Natural killer cell treated with Interleukin-12 subunit alpha and Interleukin-12 subunit beta and Interleukin-15 and Interleukin-18, amount 100 ng/mL, for 72 hours (primary cell): ENCODE measurements at regions not wholly inside any gene's neighbourhood (a gene's known extent, or its start where the extent isn't known, plus 50 kb on each side); places are given as distances from the start of the nearest gene placed in this dataset.

ENCODE experiments used
- ATAC-seq, 2 donors: fragments of 150-1000 bp; cut with Tn5 transposase in 1 of 2; sonication (Bioruptor Pico), chemical (Tn5 transposase) in 1 of 2; 2 replicates each; pipeline ENCODE4 v1.10.0; 2021
- DNase-seq: peaks from one replicate; pipeline ENCODE4 v3.0.0; 2022; ENCODE audit warnings: low spot score
- H3K27ac Mint-ChIP-seq, 2 donors: 1 replicate in 1 of 2; 2 replicates in 1 of 2; pipeline ENCODE4 v1.8.0; 2022; ENCODE audit warnings: mixed read lengths in 2 of 2, mild to moderate bottlenecking in 1 of 2, moderate library complexity in 1 of 2
- H3K27me3 Mint-ChIP-seq, 2 donors: 1 replicate in 1 of 2; 2 replicates in 1 of 2; pipeline ENCODE4 v1.8.0; 2022; ENCODE audit warnings: mixed read lengths in 2 of 2
- H3K36me3 Mint-ChIP-seq: one replicate; pipeline ENCODE4 v1.8.0; 2022; ENCODE audit warnings: mixed read lengths
- H3K4me1 Mint-ChIP-seq, 2 donors: 1 replicate in 1 of 2; 2 replicates in 1 of 2; pipeline ENCODE4 v1.8.0; 2022; ENCODE audit warnings: low read depth in 2 of 2, mixed read lengths in 2 of 2, mild to moderate bottlenecking in 1 of 2
- H3K4me3 Mint-ChIP-seq: one replicate; pipeline ENCODE4 v1.8.0; 2022; ENCODE audit warnings: mixed read lengths
- H3K9me3 Mint-ChIP-seq: 2 replicates; pipeline ENCODE4 v1.8.0; 2022; ENCODE audit warnings: mixed read lengths

DNA sequence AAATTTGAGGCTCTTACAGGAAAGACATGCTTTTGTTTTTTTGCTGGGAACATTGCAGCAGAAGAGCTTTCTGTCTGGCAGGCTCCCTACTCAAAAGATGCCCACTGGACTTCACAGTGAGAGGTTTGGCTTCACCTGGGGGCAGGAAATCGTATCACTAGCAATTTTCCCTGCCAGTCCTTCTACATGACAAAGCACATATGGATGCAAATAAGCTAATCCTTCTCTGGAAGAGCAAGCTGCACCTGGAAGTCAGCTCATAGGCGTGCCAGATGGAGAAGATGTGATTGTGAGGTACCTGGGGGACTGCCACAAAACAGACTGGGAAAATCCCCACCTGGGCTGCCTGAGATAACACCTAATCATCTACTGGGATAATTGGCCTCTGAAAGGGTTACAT is 195.0 kb upstream of the CPHXL start:
- H3K4me3 Mint-ChIP-seq: no peak overlapping the region
- no peak overlapping the region for H3K27ac Mint-ChIP-seq

DNA sequence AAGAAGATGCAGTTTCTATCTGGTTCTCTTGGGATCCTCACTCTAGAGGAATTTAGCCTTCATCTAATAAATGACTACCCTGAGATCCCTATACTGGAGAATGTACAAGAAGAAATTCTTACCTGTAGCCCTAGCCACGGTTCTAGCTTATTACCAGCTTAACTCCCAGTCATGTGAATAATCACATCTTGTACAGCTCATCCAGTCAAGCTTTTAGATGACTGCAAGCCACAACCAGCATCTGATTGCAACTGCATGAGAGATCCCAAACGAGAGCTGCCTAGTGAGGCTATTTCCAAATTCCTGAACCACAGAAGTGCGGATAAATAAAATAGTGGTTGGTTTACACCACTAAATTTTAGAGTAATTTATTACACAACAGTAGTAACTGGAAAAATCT is 196.0 kb upstream of the CPHXL start:
- no peaks in the 10 kb centered on the region for H3K27me3 Mint-ChIP-seq
- no peak overlapping the region for H3K27ac Mint-ChIP-seq
- no peaks in the 10 kb centered on the region for H3K9me3 Mint-ChIP-seq
- H3K4me1 Mint-ChIP-seq: no peaks in the 10 kb centered on the region
- no peak for DNase-seq
- H3K36me3 Mint-ChIP-seq: no peaks in the 10 kb centered on the region
- H3K4me3 Mint-ChIP-seq: no peak overlapping the region
- no peak for ATAC-seq

More for the DNA sequence above, 195.0 kb upstream of the CPHXL start:
- H3K9me3 Mint-ChIP-seq: no peaks in the 10 kb centered on the region
- no peaks in the 10 kb centered on the region for H3K27me3 Mint-ChIP-seq
- no peaks in the 10 kb centered on the region for H3K4me1 Mint-ChIP-seq
- DNase-seq (no peak), ATAC-seq (no peak)
- H3K36me3 Mint-ChIP-seq: no peaks in the 10 kb centered on the region

DNA sequence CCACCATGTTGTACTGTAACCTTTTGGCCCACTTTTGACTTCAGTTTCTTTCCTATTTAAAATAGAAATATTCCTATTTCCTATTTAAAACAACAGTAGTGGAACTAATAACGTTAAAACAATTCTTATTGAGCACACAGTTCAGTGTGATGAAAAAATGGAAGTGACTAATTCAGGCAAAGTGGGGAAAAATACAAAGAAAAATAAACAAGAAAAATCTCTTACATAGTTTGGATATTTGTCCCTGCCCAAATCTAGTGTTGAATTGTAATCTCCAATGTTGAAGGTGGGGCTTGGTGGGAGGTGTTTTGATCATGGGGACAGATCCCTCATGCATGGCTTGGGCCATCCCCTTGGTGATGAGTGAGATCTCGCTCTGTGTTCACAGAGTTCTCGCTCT is 198.1 kb upstream of the CPHXL start:
- Mint-ChIP-seq H3K4me3 (no peak overlapping the region), H3K27me3 (no peaks in the 10 kb centered on the region), H3K27ac (no peak overlapping the region), H3K36me3 (no peaks in the 10 kb centered on the region), H3K9me3 (no peaks in the 10 kb centered on the region), H3K4me1 (no peaks in the 10 kb centered on the region)
- ATAC-seq (no peak), DNase-seq (no peak)

DNA sequence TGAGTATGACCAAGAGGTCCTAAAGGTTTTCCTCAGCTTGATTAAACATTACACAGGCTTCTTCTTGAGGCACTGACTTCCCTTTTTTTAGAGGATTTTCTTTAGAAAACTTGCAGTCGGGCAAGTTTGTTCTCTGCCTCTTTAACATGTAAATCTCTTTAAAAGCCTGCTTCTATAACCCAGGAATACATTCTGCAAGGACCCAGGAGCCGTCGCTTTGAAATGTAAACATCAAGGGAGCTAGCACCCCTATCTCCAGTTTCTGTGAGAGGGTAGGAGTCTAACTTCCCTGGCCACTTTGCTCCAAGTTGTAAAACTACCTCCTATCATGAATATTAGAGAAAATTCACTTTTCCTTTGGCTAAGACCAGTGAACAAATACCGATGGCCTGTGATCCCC is 201.5 kb upstream of the CPHXL start:
- H3K27me3 Mint-ChIP-seq: no peaks in the 10 kb centered on the region
- H3K9me3 Mint-ChIP-seq: no peaks in the 10 kb centered on the region
- H3K4me3 Mint-ChIP-seq: no peak overlapping the region
- no peak for ATAC-seq
- H3K27ac Mint-ChIP-seq: no peak overlapping the region
- H3K36me3 Mint-ChIP-seq: no peaks in the 10 kb centered on the region
- DNase-seq: no peak
- H3K4me1 Mint-ChIP-seq: no peaks in the 10 kb centered on the region

DNA sequence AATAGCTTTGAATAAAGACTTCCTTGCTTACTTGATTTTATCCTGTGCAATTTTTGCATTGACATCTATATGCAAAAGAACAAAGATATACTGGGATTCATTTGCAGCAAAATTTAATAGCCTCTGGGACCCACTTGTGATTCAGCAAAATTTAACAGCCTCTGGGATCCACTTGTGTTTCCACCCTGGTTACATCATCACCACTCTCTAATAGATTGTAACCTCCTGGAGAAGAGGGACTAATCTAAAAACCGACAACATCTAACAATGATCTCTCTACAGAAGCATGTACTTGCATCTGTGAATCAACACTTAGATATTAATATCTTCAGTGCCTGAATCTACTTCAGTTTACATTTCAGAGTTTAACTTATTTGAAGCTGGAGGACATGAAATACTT is 202.0 kb upstream of the CPHXL start:
- H3K4me3 Mint-ChIP-seq: no peak overlapping the region
- H3K9me3 Mint-ChIP-seq: no peaks in the 10 kb centered on the region
- ATAC-seq (no peak), DNase-seq (no peak)
- no peaks in the 10 kb centered on the region for H3K36me3 Mint-ChIP-seq
- no peak overlapping the region for H3K27ac Mint-ChIP-seq
- no peaks in the 10 kb centered on the region for H3K27me3 Mint-ChIP-seq
- H3K4me1 Mint-ChIP-seq: no peaks in the 10 kb centered on the region

DNA sequence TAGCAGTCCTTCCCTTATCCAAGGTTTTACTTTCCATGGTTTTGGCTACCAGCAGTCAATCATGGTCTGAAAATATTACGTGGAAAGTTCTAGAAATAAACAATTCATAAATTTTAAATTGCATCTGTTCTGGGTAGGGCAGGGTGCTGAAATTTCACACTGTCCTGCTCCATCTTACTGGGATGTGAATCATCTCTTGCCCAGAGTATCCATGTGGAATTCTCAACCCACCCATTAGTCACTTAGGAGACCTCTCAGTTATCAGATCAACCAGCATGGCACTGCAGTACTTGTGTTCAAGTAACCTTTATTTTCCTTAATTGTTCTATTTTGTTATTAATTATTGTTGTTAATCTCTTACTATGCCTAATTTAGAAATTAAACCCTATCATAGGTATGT is 202.8 kb upstream of the CPHXL start:
- no peaks in the 10 kb centered on the region for H3K9me3 Mint-ChIP-seq
- H3K4me3 Mint-ChIP-seq: no peak overlapping the region
- DNase-seq (no peak), ATAC-seq (no peak)
- no peak overlapping the region for H3K27ac Mint-ChIP-seq
- no peaks in the 10 kb centered on the region for H3K36me3 Mint-ChIP-seq
- H3K27me3 Mint-ChIP-seq: no peaks in the 10 kb centered on the region
- no peaks in the 10 kb centered on the region for H3K4me1 Mint-ChIP-seq

DNA sequence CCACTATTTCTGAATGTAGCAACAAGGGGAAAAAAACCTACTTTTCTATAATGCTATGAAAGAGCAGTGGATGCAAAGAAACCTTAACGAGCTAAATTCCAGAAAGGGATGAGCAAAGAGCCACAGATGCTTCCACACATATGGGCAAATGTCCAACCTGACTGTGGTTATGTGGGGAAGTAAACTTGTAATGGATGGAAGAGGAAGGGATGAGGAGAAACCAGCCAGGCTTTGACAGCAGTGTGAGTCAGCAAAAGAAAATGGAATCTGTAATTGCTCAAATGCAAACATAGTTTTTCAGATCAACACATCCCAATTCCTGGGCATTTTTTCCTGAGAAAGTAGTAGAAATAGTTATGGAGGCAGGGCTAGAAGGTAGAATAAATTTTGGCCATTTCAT is 204.8 kb upstream of the CPHXL start:
- Mint-ChIP-seq H3K36me3 (no peaks in the 10 kb centered on the region), H3K9me3 (no peaks in the 10 kb centered on the region), H3K27me3 (no peaks in the 10 kb centered on the region), H3K4me1 (no peaks in the 10 kb centered on the region), H3K27ac (no peak overlapping the region), H3K4me3 (no peak overlapping the region)
- DNase-seq (no peak), ATAC-seq (no peak)

DNA sequence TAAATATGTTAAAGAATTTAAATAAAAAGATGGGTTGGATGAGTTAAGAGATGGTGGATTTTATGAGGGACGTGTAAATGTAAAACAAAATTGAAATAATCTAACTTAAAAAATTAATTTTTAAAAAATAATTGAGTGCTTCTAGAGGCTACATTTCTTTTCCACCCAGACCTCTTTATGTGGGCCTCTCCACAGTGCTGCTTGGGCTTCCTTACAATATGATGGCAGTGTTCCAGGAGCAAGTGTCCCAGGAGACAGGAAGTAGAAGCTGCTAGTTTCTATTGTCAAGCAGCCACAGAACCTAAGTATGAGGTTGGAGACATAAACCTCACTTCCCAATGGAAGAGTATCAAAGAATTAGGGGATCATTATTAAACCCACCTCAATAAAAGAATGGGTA is 205.7 kb upstream of the CPHXL start:
- Mint-ChIP-seq H3K36me3 (no peaks in the 10 kb centered on the region), H3K4me3 (no peak overlapping the region), H3K27ac (no peak overlapping the region), H3K27me3 (no peaks in the 10 kb centered on the region), H3K9me3 (no peaks in the 10 kb centered on the region), H3K4me1 (no peaks in the 10 kb centered on the region)
- no peak for DNase-seq
- no peak for ATAC-seq

DNA sequence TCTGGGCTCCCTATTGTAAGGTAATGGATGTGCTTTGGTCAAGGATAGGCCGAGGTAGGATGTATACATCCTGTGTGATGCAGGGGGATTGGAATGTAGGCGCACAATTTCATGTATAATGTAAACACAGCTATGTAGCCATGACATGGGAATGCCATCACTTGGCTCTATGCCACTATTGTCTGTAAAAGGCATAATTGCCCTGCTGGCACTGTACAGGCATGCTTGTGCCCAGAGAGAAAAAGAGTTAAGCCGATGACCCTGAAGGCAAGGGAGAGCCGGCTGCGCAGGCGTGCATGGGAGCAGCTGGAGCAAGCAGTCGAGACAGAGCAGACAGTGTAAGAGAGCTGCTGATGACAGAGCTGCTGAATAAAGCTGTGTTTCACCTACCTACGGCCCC is 212.5 kb upstream of the CPHXL start:
- no peak for ATAC-seq
- Mint-ChIP-seq H3K4me3 (no peak overlapping the region), H3K36me3 (no peaks in the 10 kb centered on the region), H3K9me3 (peaks cover 3% of the 10 kb centered on the region), H3K27me3 (peaks cover 0 to 6% of the 10 kb centered on the region in 2 donors), H3K27ac (no peak overlapping the region), H3K4me1 (no peaks in the 10 kb centered on the region)
- no peak for DNase-seq

DNA sequence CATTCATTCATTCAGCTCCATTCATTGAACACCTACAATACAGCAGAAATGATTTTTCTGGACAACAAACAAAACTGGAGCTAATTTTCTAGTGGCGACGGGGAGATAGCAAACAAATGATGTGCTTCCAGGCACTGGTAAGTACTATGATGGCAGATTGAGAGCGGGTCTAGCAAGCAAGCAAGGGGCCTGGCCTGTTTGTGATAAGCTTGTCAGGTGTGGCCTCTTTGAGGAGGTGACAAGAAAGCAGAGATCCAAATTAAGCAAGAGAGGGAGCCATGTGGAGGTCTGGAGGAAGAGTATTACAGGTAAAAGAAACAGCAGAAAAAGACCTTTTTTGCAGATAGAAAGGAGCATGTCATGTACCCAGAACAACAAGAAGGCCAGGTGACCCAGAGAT is 216.1 kb upstream of the CPHXL start:
- no peaks in the 10 kb centered on the region for H3K4me1 Mint-ChIP-seq
- peaks cover 0 to 6% of the 10 kb centered on the region in 2 donors for H3K27me3 Mint-ChIP-seq
- DNase-seq: no peak
- H3K27ac Mint-ChIP-seq: no peak overlapping the region
- no peak for ATAC-seq
- no peak overlapping the region for H3K4me3 Mint-ChIP-seq
- no peaks in the 10 kb centered on the region for H3K36me3 Mint-ChIP-seq
- peaks cover 3% of the 10 kb centered on the region for H3K9me3 Mint-ChIP-seq

DNA sequence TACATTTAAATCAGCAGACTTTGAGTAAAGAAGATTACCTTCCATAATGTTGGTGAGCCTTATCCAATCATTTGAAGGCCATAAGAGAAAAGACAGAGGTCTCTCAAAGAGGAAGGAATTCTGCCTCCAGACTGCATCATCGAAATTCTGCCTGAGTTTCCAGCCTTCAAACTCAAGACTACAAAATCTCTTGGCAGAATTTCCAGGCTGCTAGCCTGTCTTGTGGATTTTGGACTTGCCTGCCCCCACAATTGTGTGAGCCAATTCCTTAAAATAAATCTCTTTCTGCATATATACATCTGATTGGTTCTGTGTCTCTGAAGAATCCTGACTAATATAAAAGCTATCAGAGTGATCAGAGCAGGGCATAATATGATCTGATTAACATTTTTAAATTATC is 216.6 kb upstream of the CPHXL start:
- Mint-ChIP-seq H3K27ac (no peak overlapping the region), H3K4me3 (no peak overlapping the region), H3K36me3 (no peaks in the 10 kb centered on the region), H3K9me3 (peaks cover 3% of the 10 kb centered on the region), H3K27me3 (peaks cover 0 to 6% of the 10 kb centered on the region in 2 donors), H3K4me1 (no peaks in the 10 kb centered on the region)
- no peak for DNase-seq
- no peak for ATAC-seq

DNA sequence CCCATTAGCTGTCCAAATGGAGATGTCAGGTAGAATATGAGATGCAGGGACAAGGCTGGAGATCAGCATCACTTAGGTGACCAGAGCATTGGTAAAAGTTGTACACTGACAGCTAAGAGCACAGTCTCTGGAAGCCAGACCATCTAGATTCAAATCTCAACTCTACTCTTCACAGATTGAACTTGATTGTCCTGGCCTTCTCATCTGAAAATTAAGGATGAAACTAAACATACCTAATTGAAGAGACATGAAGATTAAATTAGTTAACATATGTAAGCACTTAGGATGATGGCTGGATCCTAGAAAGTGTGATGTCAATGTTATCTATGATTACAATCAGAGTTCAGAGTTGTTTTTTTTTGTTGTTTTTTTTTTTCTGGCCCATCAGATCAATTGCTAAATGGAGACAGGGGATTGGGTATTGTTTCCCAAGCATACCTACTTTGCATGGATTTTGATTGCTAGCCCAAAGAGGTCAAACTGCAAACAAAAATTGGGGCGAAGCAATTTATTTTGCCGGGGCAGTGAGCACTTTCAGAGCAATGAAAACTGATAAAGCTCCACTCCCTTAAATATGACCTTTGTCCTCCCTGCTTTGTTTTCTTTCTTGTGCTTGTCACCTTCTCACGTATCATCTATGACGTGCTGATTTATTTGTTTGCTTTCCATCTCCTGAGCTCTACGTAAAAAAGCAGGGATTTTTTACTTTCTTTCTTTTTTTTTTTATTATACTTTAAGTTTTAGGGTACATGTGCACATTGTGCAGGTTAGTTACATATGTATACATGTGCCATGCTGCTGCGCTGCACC is 217.6 kb upstream of the CPHXL start:
- ATAC-seq (no peak), DNase-seq (no peak)
- no peak overlapping the region for H3K4me3 Mint-ChIP-seq
- no peaks in the 10 kb centered on the region for H3K4me1 Mint-ChIP-seq
- H3K36me3 Mint-ChIP-seq: no peaks in the 10 kb centered on the region
- H3K27ac Mint-ChIP-seq: no peak overlapping the region
- peaks cover 0 to 6% of the 10 kb centered on the region in 2 donors for H3K27me3 Mint-ChIP-seq
- peaks cover 3% of the 10 kb centered on the region for H3K9me3 Mint-ChIP-seq

DNA sequence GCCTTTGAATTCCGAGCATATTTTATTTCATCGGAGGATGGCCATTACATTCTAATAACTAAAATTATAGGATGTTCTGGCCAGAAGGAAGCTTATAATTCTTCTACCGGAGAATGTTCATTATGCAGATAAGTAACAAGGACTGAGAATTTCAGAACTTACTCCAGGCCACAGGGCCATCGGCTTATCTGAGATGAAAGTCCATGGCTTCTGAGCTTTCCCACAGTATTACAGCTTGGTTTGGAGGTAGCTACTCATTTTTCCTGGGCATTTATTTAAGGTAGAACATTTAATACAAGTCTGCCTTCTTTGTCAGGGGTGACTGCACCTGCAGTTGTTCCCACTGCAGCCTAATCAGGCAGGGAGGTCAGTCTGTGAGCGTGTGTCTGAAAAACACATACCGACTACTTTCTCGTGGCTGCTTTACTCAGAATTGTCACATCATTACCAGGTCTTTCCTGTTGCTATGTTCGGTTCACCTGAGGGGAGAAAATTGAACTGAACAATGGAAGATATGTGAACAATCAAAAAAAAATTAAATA is 219.7 kb upstream of the CPHXL start:
- Mint-ChIP-seq H3K9me3 (peaks cover 3% of the 10 kb centered on the region), H3K4me1 (no peaks in the 10 kb centered on the region), H3K27ac (no peak overlapping the region), H3K4me3 (no peak overlapping the region), H3K27me3 (peaks cover 0 to 6% of the 10 kb centered on the region in 2 donors), H3K36me3 (no peaks in the 10 kb centered on the region)
- no peak for ATAC-seq
- no peak for DNase-seq

DNA sequence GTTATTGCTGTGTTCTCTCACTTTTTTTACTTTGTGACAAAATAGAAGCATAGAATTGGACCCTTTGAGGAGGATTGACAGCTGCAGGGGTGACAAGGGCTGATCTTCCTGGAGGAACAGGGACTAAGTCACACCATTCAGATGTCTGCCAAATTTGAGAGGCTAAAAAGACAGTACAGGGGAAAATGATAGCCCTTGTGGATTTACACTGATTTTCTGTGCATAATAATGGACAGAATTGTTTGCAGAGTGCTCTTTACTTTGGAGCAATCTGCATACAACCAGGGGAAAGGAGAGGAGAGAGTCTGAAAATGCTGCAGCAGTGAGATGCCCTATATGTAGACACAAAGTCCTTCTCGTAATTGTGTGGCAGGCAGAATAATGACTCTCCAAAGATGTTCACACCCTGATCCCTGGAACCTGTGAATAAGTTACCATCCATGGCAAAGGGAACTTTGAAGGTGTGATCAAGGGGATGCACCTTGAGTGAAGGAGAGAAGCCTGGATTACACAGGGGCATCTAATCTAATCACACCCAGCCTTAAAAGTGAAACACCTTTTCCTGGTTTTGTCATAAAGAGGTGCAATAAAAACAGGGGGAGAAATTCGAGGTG is 221.4 kb upstream of the CPHXL start:
- H3K4me3 Mint-ChIP-seq: no peak overlapping the region
- DNase-seq (no peak), ATAC-seq (no peak)
- no peaks in the 10 kb centered on the region for H3K27me3 Mint-ChIP-seq
- H3K9me3 Mint-ChIP-seq: peaks cover 3% of the 10 kb centered on the region
- no peak overlapping the region for H3K27ac Mint-ChIP-seq
- H3K36me3 Mint-ChIP-seq: no peaks in the 10 kb centered on the region
- H3K4me1 Mint-ChIP-seq: no peaks in the 10 kb centered on the region
